Raji (cell line): ENCODE measurements at regions not wholly inside any gene's neighbourhood (a gene's known extent, or its start where the extent isn't known, plus 50 kb on each side); places are given as distances from the start of the nearest gene placed in this dataset.

Experiments
- POLR2A ChIP-seq: IDR thresholded peaks from 2 replicates; pipeline ENCODE4 v1.6.1; 2011; ENCODE audit warnings: low read depth, low read length, control low read depth; ENCODE audit not compliant: insufficient read depth

- no peak for TF ChIP-seq POLR2A
Observed at GRCh38 chr6:14312587-14312986, 195.0 kb downstream of the CD83 start.

DNA sequence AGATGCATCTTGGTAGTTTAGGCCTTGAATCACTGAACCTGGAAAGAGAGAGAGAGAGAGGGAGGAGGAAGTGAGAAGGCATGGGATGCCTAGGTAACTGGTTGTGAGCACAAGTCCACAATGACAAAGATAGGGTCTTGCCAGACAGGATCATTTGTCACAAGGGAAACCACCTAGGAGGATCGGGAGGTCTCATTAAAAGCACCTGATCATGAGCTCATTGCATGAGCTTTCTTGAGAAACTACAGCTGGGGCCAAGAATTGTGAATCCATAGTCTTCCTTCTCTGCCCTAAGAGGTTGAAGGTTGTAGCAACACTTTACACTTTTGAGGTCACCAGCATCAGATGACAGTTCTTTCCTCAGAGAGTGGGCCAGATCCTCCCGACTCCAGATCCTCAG is 195.7 kb downstream of the CD83 start:
- no peak for TF ChIP-seq POLR2A

GRCh38 chr6:14315353-14315752 is 197.8 kb downstream of the CD83 start:
- no peak for TF ChIP-seq POLR2A

DNA sequence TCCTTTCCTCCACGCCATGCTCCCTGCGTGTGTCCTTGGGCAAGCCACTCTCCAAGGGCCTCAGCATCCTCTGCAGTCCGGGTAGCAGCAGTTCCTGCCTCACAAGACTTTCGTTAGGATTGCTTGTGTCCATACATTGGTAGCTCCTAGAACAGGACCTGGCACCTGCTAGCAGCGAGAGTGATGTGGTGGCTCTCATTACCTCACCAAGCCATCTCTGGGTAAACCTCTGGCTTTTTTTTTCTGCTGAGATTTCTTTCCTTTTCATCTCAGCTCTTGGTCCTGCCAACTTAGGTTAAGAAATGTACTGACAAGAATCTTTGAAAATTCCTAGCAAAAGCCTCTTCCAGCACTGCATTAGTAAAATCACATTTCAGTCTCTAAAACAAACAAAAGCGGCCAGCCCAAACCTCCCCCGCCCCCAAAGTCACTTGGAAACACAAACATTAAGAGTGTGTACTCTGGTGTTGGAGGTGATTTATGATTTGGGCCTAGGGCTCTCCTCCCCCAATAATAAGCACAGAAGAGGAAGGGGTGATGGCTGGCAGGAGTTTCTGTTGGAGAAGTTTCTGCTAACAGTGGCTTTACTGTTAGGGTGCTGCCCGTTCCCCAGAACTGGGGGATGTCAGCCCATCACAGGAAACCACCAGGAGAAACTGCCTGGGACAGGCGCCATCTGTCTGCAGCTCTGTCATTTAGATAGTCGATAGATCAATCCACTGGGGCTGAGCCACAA is 199.2 kb downstream of the CD83 start:
- no peak for TF ChIP-seq POLR2A

DNA sequence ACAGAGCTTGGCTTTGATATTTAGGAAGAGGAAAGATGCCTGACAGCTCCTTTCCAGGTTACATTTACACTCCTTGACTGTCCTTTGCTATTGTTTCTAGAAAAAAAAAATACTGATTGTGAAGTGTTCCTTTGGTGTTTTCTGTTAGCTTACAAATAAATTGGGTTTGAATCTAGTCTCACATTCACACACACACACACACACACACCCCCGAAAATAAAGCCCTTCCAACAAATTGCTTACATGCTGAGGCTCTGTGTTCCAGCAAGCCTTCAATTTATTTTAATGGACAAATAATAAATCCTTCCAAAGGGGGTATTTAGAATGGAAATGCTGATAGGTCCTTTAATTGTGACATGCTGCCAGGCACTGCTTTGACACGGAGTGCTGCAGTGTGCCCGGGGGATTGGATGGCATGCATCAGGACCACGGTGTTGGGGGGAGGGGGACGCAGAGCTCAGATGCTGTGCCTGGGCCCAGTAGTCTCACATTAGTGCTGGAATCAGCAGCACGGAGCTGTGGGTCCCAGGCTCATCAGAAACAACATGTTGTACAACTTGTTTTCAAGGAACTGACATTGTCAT is 199.9 kb downstream of the CD83 start:
- TF ChIP-seq POLR2A, result no peak

- no peak for TF ChIP-seq POLR2A
Observed at GRCh38 chr6:14320332-14320731, 202.8 kb downstream of the CD83 start.

DNA sequence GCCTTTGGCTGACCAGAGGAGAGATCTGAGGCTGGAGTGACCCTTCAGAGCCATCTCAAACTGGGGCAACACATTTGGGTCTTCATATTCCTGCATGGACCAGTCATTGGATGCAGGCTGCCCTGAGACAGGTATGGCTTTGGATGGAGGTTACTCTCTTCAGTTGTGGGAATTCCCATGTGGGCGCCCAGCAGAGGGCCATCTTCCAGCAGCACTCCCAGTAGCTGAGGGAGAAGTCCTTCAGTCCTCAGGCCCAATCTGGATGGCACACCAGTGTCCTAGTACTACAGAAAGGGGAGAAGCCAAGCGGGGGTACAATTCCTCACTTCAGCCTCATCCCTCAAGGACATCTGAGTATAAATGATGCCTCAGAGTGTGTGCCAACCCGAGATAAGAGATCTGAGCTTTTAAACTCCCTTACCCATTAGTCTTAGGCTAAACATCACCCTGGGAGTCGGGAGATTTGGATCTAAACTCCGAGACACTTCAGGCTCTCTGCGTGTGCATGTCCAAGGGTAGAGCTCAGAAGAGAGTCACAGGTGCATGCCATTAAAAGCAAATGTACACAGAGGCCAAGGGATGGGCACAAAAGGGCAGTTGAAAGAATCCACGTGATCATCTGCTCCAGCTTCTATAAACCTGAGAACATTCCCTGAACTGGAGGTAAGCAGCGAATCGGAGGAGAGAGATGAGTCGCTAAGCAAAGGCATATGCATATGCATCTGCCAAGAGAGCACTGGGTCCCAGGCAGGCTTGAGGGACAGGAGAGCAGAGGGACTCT is 204.6 kb downstream of the CD83 start:
- no peak for TF ChIP-seq POLR2A

DNA sequence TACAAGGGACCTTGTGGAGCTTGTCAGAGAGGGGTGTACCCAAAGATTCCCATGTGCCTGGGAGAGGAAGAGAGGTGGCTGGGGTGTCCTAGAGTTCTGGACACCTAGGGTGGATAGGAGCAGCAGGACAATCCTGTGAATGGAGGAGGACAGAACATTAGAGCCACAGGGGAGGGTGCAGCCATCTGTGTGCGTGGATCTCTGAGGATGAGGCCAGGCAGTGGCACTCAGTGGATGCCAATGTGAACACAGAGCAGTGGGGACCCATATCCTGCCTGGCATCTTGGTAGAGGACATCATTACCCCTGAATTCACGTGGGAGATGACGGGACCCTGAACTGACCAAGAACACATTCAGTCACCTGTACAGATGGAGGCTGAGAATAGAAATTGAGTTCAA is 205.3 kb downstream of the CD83 start:
- TF ChIP-seq POLR2A, result no peak

DNA sequence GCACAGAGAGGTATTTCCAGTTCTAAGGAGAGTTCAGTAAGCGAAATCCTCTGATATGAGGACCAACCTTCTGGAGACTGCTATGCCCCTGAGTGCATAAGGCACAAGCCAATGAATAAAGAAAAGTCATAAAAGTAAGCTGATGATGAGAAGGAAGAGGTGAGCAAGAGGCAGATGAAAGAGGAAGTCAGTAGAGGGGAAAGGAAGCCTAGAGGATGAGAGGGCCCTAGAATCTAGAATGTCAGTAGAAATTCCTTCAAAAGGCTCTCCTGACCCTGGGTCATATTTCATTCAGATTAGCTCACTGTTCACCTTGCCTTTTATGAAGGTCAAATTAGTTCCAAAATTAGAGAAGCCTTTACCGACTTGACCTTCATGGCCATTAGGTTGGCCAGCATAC is 209.2 kb downstream of the CD83 start:
- TF ChIP-seq POLR2A, result no peak

GRCh38 chr6:14328163-14328562 is 210.6 kb downstream of the CD83 start:
- no peak for TF ChIP-seq POLR2A

DNA sequence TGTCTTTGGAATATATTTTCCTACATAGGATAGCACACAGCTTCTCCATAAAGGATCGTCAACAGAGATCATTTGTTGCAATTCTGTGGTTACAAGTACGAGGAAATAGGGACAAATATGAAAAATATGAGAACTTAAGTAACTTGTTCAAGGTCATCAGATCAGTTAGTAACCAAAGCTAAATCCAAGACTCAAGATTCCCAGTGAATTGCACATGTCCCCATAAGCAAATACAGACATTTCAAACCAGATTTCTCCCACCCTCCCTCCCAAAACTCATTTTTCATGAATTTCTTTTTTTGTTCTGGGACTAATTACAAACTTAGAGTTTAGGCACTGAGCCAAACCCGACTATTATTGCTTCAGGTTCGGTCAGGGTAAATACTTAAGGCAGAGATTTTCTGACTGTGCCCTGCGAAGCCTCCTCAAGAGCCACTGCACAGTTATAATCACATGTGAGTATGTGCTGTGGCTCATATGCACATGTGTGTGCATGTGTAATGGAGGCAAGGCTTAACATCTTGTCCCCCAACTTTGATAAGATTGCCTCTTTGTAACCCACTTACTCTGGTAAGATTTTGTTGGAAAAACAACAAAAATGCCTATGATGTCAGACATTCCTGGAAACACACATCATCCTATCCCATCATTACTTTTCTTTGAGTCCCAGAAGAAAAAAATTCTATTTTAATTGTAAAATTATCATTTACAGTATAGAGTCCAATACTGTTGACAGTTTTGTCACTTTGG is 216.2 kb downstream of the CD83 start:
- TF ChIP-seq POLR2A, result no peak

GRCh38 chr6:14335071-14335470 is 217.5 kb downstream of the CD83 start:
- no peak for TF ChIP-seq POLR2A

DNA sequence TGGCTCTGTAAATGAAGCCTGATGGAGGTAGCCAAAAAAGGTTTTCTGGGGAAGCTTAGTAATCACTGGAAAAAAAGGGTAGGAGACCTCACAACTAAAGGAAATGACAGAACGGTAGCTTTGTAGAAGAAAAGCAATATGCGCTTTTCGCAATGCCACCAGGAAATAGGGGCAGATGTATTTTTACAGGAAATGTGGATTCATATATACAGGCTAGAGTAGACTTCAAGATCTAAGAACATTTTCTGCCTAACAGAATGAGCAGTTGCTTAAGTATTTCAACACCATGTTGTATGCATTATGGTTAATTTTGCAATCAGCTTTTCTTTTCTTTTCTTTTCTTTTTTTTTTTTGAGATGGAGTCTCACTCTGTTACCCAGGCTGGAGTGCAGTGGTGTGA is 219.6 kb downstream of the CD83 start:
- TF ChIP-seq POLR2A, result no peak

- TF ChIP-seq POLR2A, result no peak
Observed at GRCh38 chr6:14339172-14339571, 221.6 kb downstream of the CD83 start.
